ENCODE measurements at regions not wholly inside any gene's neighbourhood (a gene's known extent, or its start where the extent isn't known, plus 50 kb on each side); places are given as distances from the start of the nearest gene placed in this dataset.

- no peak for TF ChIP-seq ZFP30 (CRISPR knock-in tag; IDR thresholded peaks at IDR 0.05)
- TF ChIP-seq PATZ1 (CRISPR knock-in tag; IDR thresholded peaks at IDR 0.05; ENCODE audit: borderline replicate concordance): no peak
- TF ChIP-seq ARNTL (CRISPR knock-in tag; IDR thresholded peaks at IDR 0.05; ENCODE audit: borderline replicate concordance, low read depth): no peak
- TF ChIP-seq CREB5 (CRISPR knock-in tag; IDR thresholded peaks at IDR 0.05; ENCODE audit: low read depth): no peak
- no peak for TF ChIP-seq OSR1 (CRISPR knock-in tag; IDR thresholded peaks at IDR 0.05)
- no peak for TF ChIP-seq BACH2 (CRISPR knock-in tag; IDR thresholded peaks at IDR 0.05; ENCODE audit: borderline replicate concordance)
- TF ChIP-seq TCF4 (CRISPR knock-in tag; IDR thresholded peaks at IDR 0.05; ENCODE audit: borderline replicate concordance): no peak
- no peak for TF ChIP-seq ZNF70 (CRISPR knock-in tag; IDR thresholded peaks at IDR 0.05)
- TF ChIP-seq ZNF565 (CRISPR knock-in tag; conservative IDR thresholded peaks at IDR 0.05; ENCODE audit: low read depth): no peak
- TF ChIP-seq TSHZ2 (CRISPR knock-in tag; IDR thresholded peaks at IDR 0.05): no peak
These were observed 367.1 kb upstream of the OR4E1 start for GRCh38 chr14:22040781-22041125.
